ENCODE measurements at regions not wholly inside any gene's neighbourhood (a gene's known extent, or its start where the extent isn't known, plus 50 kb on each side); places are given as distances from the start of the nearest gene placed in this dataset.

- Histone ChIP-seq H3K4me3 (ENCODE audit: extremely low read depth in 1 of 4, insufficient read depth in 2 of 4, low read depth in 3 of 4, low read length in 4 of 4) (no peak overlapping the region), H3K36me3 (ENCODE audit: control insufficient read depth in 2 of 4, insufficient read depth in 4 of 4, low read length in 3 of 4) (no peaks in the 10 kb centered on the region), H3K56ac (replicated peaks; ENCODE audit: insufficient read length, low read depth, low read length) (no peak overlapping the region), H3K9ac (replicated peaks in 1 of 4; ENCODE audit: extremely low read depth in 1 of 4, low read depth in 3 of 4, low read length in 3 of 4) (no peak overlapping the region), H4K5ac (ENCODE audit: insufficient read length, low read depth, low read length) (no peak overlapping the region), H4K20me1 (replicated peaks in 1 of 2; ENCODE audit: control insufficient read depth in 1 of 2, insufficient read depth in 2 of 2, low read length in 2 of 2) (no peaks in the 10 kb centered on the region), H3K27ac (ENCODE audit: low read depth, low read length) (no peak overlapping the region), H2BK120ac (replicated peaks; ENCODE audit: low read depth, low read length) (no peak overlapping the region), H3K27me3 (replicated peaks in 1 of 4; ENCODE audit: control insufficient read depth in 3 of 4, extremely low read depth in 1 of 4, insufficient read depth in 3 of 4, low read length in 3 of 4) (no peaks in the 10 kb centered on the region), H2AK5ac (ENCODE audit: low read depth, low read length) (no peak overlapping the region), H3K4me2 (ENCODE audit: insufficient read depth in 1 of 2, low read depth in 2 of 2, low read length in 2 of 2) (no peak overlapping the region), H3K23me2 (ENCODE audit: low read depth, low read length) (no peaks in the 10 kb centered on the region), H2BK5ac (ENCODE audit: low read depth, low read length) (no peak overlapping the region), H3K18ac (ENCODE audit: extremely low read depth, low read length) (no peak overlapping the region), H3K79me2 (ENCODE audit: control insufficient read depth in 1 of 2, insufficient read depth in 2 of 2, low read length in 2 of 2) (no peaks in the 10 kb centered on the region), H2BK12ac (ENCODE audit: low read depth, low read length) (no peak overlapping the region), H3K4me1 (replicated peaks in 1 of 4; ENCODE audit: control insufficient read depth in 3 of 4, insufficient read depth in 4 of 4, low read length in 3 of 4) (no peaks in the 10 kb centered on the region; a peak in 1 of 7 replicates), H3K4ac (replicated peaks; ENCODE audit: insufficient read length, low read depth, low read length) (no peak overlapping the region), H2BK15ac (ENCODE audit: low read length) (no peak overlapping the region), H3K79me1 (ENCODE audit: low read depth, low read length) (no peaks in the 10 kb centered on the region), H3K23ac (ENCODE audit: insufficient read length) (no peak overlapping the region), H3K9me3 (ENCODE audit: insufficient read depth in 2 of 2, low read depth in 1 of 2, low read length in 1 of 2) (no peaks in the 10 kb centered on the region), H4K8ac (ENCODE audit: extremely low read depth, insufficient read depth, low read length) (no peak overlapping the region), H2AFZ (ENCODE audit: low read length) (no peak overlapping the region), H2BK20ac (ENCODE audit: low read length) (no peak overlapping the region), H4K91ac (replicated peaks; ENCODE audit: insufficient read length, low read length) (no peak overlapping the region), H3K14ac (ENCODE audit: insufficient read length) (no peak overlapping the region)
- DNase-seq (ENCODE audit: low read depth in 1 of 2, low spot score in 2 of 2): no peak
- no peak for FAIRE-seq
- 77% methylated on average over 2 of the region's 2 CpGs; no CpG with 5 or more reads in 1 of the 2 experiments for WGBS, 2 experiments (ENCODE audit: extremely low coverage in 1 of 2, insufficient coverage in 1 of 2, insufficient read length in 1 of 2, insufficient replicate concordance in 2 of 2, low coverage in 1 of 2, low lambda C conversion rate in 2 of 2, missing lambda C conversion rate in 1 of 2)
- TF ChIP-seq CEBPB (IDR thresholded peaks at IDR 0.05; ENCODE audit: low read depth, low read length) (no peak), YY1 (IDR thresholded peaks at IDR 0.05; ENCODE audit: low read depth, low read length) (no peak), EZH2 (IDR thresholded peaks at IDR 0.05; ENCODE audit: low read depth, low read length, severe bottlenecking) (no peak)
- ChIA-PET POLR2A (ENCODE audit: partially characterized antibody) (no interaction called here), CTCF (ENCODE audit: partially characterized antibody) (no interaction called here)
Observed at GRCh38 chr1:81149649-81150325, 650.9 kb upstream of the ADGRL2 start.

All from H1 (cell line).